Astrocyte (in vitro differentiated cells and primary cell): ENCODE measurements at regions not wholly inside any gene's neighbourhood (a gene's known extent, or its start where the extent isn't known, plus 50 kb on each side); places are given as distances from the start of the nearest gene placed in this dataset.

ENCODE experiments used
- DNase-seq: peaks from one replicate; pipeline ENCODE4 v3.0.0-alpha.2; 2010; ENCODE audit warnings: low read depth
- FAIRE-seq: peaks from 2 replicates; lab custom pipeline; 2011; peaks lifted over from hg19 to GRCh38; lab: Jason Lieb, UNC
- H2AFZ ChIP-seq: 2 replicates; pipeline ENCODE4 v1.6.0; 2012; ENCODE audit warnings: low read depth, low read length, inconsistent platforms
- H3K27ac ChIP-seq: 2 replicates; pipeline ENCODE4 v1.5.1; 2011; ENCODE audit warnings: low read depth, low read length, inconsistent platforms
- H3K27me3 ChIP-seq: 2 replicates; pipeline ENCODE4 v1.6.0; 2011; ENCODE audit warnings: low read length, inconsistent platforms; ENCODE audit not compliant: insufficient read depth
- H3K36me3 ChIP-seq: 2 replicates; pipeline ENCODE4 v1.5.1; 2011; ENCODE audit warnings: low read length, inconsistent platforms; ENCODE audit not compliant: insufficient read depth
- H3K4me1 ChIP-seq: 2 replicates; pipeline ENCODE4 v1.5.1; 2011; ENCODE audit warnings: low read length, inconsistent platforms; ENCODE audit not compliant: insufficient read depth
- H3K4me2 ChIP-seq: 2 replicates; pipeline ENCODE4 v1.6.0; 2012; ENCODE audit warnings: low read length, inconsistent platforms
- H3K4me3 ChIP-seq: 2 replicates; pipeline ENCODE4 v1.5.1; 2011; ENCODE audit warnings: low read depth, mild to moderate bottlenecking, low read length, inconsistent platforms; ENCODE audit not compliant: insufficient read depth
- H3K79me2 ChIP-seq: 2 replicates; pipeline ENCODE4 v1.6.0; 2012; ENCODE audit warnings: mild to moderate bottlenecking, low read length, inconsistent platforms; ENCODE audit not compliant: insufficient read depth
- H3K9ac ChIP-seq: 2 replicates; pipeline ENCODE4 v1.6.0; 2012; ENCODE audit warnings: mild to moderate bottlenecking, low read length, inconsistent platforms
- H3K9me3 ChIP-seq: 2 replicates; pipeline ENCODE4 v1.5.1; 2012; ENCODE audit warnings: low read depth, mild to moderate bottlenecking, low read length, inconsistent platforms; ENCODE audit not compliant: insufficient read depth
- H4K20me1 ChIP-seq: 2 replicates; pipeline ENCODE4 v1.6.0; 2012; ENCODE audit warnings: low read length, inconsistent platforms; ENCODE audit not compliant: insufficient read depth
- H3K27ac Mint-ChIP-seq: one replicate; pipeline ENCODE4 v1.8.0; 2021; ENCODE audit warnings: mild to moderate bottlenecking, mixed read lengths; ENCODE audit not compliant: unreplicated experiment
- H3K27me3 Mint-ChIP-seq: one replicate; pipeline ENCODE4 v1.8.0; 2021; ENCODE audit warnings: low read depth, mixed read lengths; ENCODE audit not compliant: unreplicated experiment
- H3K36me3 Mint-ChIP-seq: one replicate; pipeline ENCODE4 v1.8.0; 2021; ENCODE audit warnings: low read depth, mixed read lengths; ENCODE audit not compliant: unreplicated experiment
- H3K4me1 Mint-ChIP-seq: one replicate; pipeline ENCODE4 v1.8.0; 2021; ENCODE audit warnings: low read depth, mixed read lengths; ENCODE audit not compliant: unreplicated experiment
- H3K4me3 Mint-ChIP-seq: one replicate; pipeline ENCODE4 v1.8.0; 2021; ENCODE audit warnings: mild to moderate bottlenecking, moderate library complexity, mixed read lengths; ENCODE audit not compliant: unreplicated experiment
- H3K9me3 Mint-ChIP-seq: one replicate; pipeline ENCODE4 v1.8.0; 2021; ENCODE audit warnings: mild to moderate bottlenecking, mixed read lengths; ENCODE audit not compliant: unreplicated experiment
- EZH2 ChIP-seq: IDR thresholded peaks from 2 replicates; pipeline ENCODE4 v1.6.1; 2012; ENCODE audit warnings: mild to moderate bottlenecking, low read length, inconsistent platforms; ENCODE audit not compliant: insufficient read depth
- TF ChIP-seq, protein P1 (sequence below): IDR thresholded peaks from 2 replicates; pipeline ENCODE4 v1.5.1; 2011; ENCODE audit warnings: low read depth, mild to moderate bottlenecking, inconsistent platforms, low read length, moderate library complexity; ENCODE audit not compliant: insufficient read depth

GRCh38 chr6:22732176-22732970 is 163.0 kb downstream of the HDGFL1 start:
- H3K4me3 ChIP-seq = no peak overlapping the region
- no peak overlapping the region for H3K4me2 ChIP-seq
- no peaks in the 10 kb centered on the region for H4K20me1 ChIP-seq
- Mint-ChIP-seq H3K36me3 (no peaks in the 10 kb centered on the region), H3K27me3 (no peaks in the 10 kb centered on the region), H3K4me1 (peaks cover 7% of the 10 kb centered on the region), H3K27ac (no peak overlapping the region), H3K4me3 (no peak overlapping the region), H3K9me3 (peaks cover 3% of the 10 kb centered on the region)
- no peaks in the 10 kb centered on the region for H3K4me1 ChIP-seq
- peak; percentile 12 for DNase-seq
- no peak overlapping the region for H3K27ac ChIP-seq
- H3K9ac ChIP-seq = no peak overlapping the region
- no peak overlapping the region for H2AFZ ChIP-seq
- TF ChIP-seq, protein P1, sequence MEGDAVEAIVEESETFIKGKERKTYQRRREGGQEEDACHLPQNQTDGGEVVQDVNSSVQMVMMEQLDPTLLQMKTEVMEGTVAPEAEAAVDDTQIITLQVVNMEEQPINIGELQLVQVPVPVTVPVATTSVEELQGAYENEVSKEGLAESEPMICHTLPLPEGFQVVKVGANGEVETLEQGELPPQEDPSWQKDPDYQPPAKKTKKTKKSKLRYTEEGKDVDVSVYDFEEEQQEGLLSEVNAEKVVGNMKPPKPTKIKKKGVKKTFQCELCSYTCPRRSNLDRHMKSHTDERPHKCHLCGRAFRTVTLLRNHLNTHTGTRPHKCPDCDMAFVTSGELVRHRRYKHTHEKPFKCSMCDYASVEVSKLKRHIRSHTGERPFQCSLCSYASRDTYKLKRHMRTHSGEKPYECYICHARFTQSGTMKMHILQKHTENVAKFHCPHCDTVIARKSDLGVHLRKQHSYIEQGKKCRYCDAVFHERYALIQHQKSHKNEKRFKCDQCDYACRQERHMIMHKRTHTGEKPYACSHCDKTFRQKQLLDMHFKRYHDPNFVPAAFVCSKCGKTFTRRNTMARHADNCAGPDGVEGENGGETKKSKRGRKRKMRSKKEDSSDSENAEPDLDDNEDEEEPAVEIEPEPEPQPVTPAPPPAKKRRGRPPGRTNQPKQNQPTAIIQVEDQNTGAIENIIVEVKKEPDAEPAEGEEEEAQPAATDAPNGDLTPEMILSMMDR = no peak
- TF ChIP-seq EZH2 = no peak
- H3K27me3 ChIP-seq = no peaks in the 10 kb centered on the region
- H3K36me3 ChIP-seq = no peaks in the 10 kb centered on the region
- FAIRE-seq = no peak
- H3K9me3 ChIP-seq = no peaks in the 10 kb centered on the region
- H3K79me2 ChIP-seq = no peaks in the 10 kb centered on the region

GRCh38 chr6:22736740-22737139 is 167.4 kb downstream of the HDGFL1 start:
- no peak overlapping the region for H3K27ac Mint-ChIP-seq

More at GRCh38 chr6:22736740-22737139, 167.4 kb downstream of the HDGFL1 start:
- no peaks in the 10 kb centered on the region for H3K36me3 ChIP-seq
- TF ChIP-seq EZH2 = no peak
- TF ChIP-seq, protein P1 = no peak
- H3K4me1 ChIP-seq = no peaks in the 10 kb centered on the region
- Mint-ChIP-seq H3K4me1 (peaks cover 9% of the 10 kb centered on the region), H3K4me3 (no peak overlapping the region), H3K9me3 (peaks cover 3% of the 10 kb centered on the region), H3K36me3 (no peaks in the 10 kb centered on the region), H3K27me3 (no peaks in the 10 kb centered on the region)
- no peak overlapping the region for H3K4me3 ChIP-seq
- FAIRE-seq (no peak), DNase-seq (no peak)
- no peak overlapping the region for H2AFZ ChIP-seq
- no peaks in the 10 kb centered on the region for H4K20me1 ChIP-seq
- H3K27me3 ChIP-seq = no peaks in the 10 kb centered on the region
- no peak overlapping the region for H3K27ac ChIP-seq
- H3K79me2 ChIP-seq = no peaks in the 10 kb centered on the region
- H3K4me2 ChIP-seq = no peak overlapping the region
- no peak overlapping the region for H3K9ac ChIP-seq
- no peaks in the 10 kb centered on the region for H3K9me3 ChIP-seq
